Upper lobe of left lung (tissue), 6 donors: ENCODE measurements at regions not wholly inside any gene's neighbourhood (a gene's known extent, or its start where the extent isn't known, plus 50 kb on each side); places are given as distances from the start of the nearest gene placed in this dataset.

Source experiments
- ATAC-seq, 2 donors: fragments of 200-7000 bp; cut with Tn5 transposase; one replicate each; pipeline ENCODE4 v1.9.1; 2022; ENCODE audit warnings: mild to moderate bottlenecking in 2 of 2, moderate library complexity in 2 of 2; ENCODE audit not compliant: low FRiP score in 2 of 2
- DNase-seq, 2 donors: peaks; one replicate each; pipeline ENCODE4 v3.0.0-alpha.2; 2019 to 2020
- H3K27ac ChIP-seq, 4 donors: fragments of 200-600 bp; sonication (generic); one replicate each; pipeline ENCODE4 v1.5.1; 2016 to 2019
- H3K27me3 ChIP-seq, 4 donors: fragments of 200-600 bp; sonication (generic); one replicate each; pipeline ENCODE4 v1.5.1; 2017 to 2019
- H3K36me3 ChIP-seq, 4 donors: fragments of 200-600 bp; sonication (generic); one replicate each; pipeline ENCODE4 v1.5.1; 2016 to 2019
- H3K4me1 ChIP-seq, 4 donors: fragments of 200-600 bp; sonication (generic); one replicate each; pipeline ENCODE4 v1.5.1; 2018 to 2019
- H3K4me3 ChIP-seq, 4 donors: fragments of 200-600 bp; sonication (generic); one replicate each; pipeline ENCODE4 v1.5.1; 2017 to 2019; ENCODE audit warnings: mild to moderate bottlenecking in 2 of 4, moderate library complexity in 1 of 4
- H3K9me3 ChIP-seq, 4 donors: fragments of 200-600 bp; sonication (generic); one replicate each; pipeline ENCODE4 v1.5.1; 2018 to 2019
- CTCF ChIP-seq, 6 experiments: fragments of 450-650 bp in 4 of 6; fragments of 200-600 bp in 2 of 6; sonication (generic) in 2 of 6; IDR thresholded peaks; one replicate each; pipeline ENCODE4 v1.5.1; 2016 to 2019; ENCODE audit warnings: antibody characterized with exemption in 6 of 6
- EP300 ChIP-seq, 4 donors: sonication (generic); formaldehyde crosslinking; IDR thresholded peaks; one replicate each; pipeline ENCODE4 v1.5.1; 2017; ENCODE audit warnings: antibody characterized with exemption in 4 of 4, control low read depth in 2 of 4
- POLR2A ChIP-seq, 4 donors: fragments of 450-650 bp; IDR thresholded peaks; one replicate each; pipeline ENCODE4 v1.5.1; 2016 to 2017; ENCODE audit warnings: antibody characterized with exemption in 4 of 4, mild to moderate bottlenecking in 2 of 4
- POLR2AphosphoS5 ChIP-seq, 2 donors: sonication (generic); formaldehyde crosslinking; IDR thresholded peaks; one replicate each; pipeline ENCODE4 v1.5.1; 2017; ENCODE audit warnings: antibody characterized with exemption in 2 of 2
- WGBS, 2 donors: methylation state at CpG; one replicate each; pipeline ENCODE4 v1.1.5; 2017 to 2018; 5-methylcytosine and 5-hydroxymethylcytosine counted together
- donor health status: DM: no; HTN: no; CAD: no; lungs with moderate emphysema.
- donor health status: DM: no; HTN: yes; CAD: no; lungs with severe emphysema.

- H3K36me3 ChIP-seq, result no peaks in the 10 kb centered on the region
- no peak overlapping the region for H3K27ac ChIP-seq
- WGBS, 2 donors, result 78 to 100% methylated on average over 2 to 4 of the region's 4 CpGs
- H3K4me1 ChIP-seq, result no peaks in the 10 kb centered on the region
- DNase-seq, result no peak
- no peak overlapping the region for H3K4me3 ChIP-seq
- TF ChIP-seq CTCF (IDR thresholded peaks at IDR 0.05), result no peak
- TF ChIP-seq EP300 (IDR thresholded peaks at IDR 0.05), result no peak
- TF ChIP-seq POLR2AphosphoS5 (IDR thresholded peaks at IDR 0.05), result no peak
- no peak for TF ChIP-seq POLR2A (IDR thresholded peaks at IDR 0.05)
- no peaks in the 10 kb centered on the region for H3K9me3 ChIP-seq
- H3K27me3 ChIP-seq, result no peaks in the 10 kb centered on the region
- ATAC-seq, result no peak
These were observed 107.1 kb downstream of the TEX36 start for GRCh38 chr10:125575843-125576242.

GRCh38 chr10:125568156-125568555 is 114.8 kb downstream of the TEX36 start:
- no peaks in the 10 kb centered on the region for H3K9me3 ChIP-seq
- no peak for TF ChIP-seq EP300 (IDR thresholded peaks at IDR 0.05)
- no peak for TF ChIP-seq POLR2A (IDR thresholded peaks at IDR 0.05)
- TF ChIP-seq CTCF (IDR thresholded peaks at IDR 0.05), result no peak
- TF ChIP-seq POLR2AphosphoS5 (IDR thresholded peaks at IDR 0.05), result no peak
- no peaks in the 10 kb centered on the region for H3K36me3 ChIP-seq
- WGBS, 2 donors, result 97 to 100% methylated on average over 2 to 4 of the region's 4 CpGs
- no peak overlapping the region for H3K27ac ChIP-seq
- ATAC-seq (no peak), DNase-seq (no peak)
- no peaks in the 10 kb centered on the region for H3K27me3 ChIP-seq
- no peak overlapping the region for H3K4me3 ChIP-seq
- no peaks in the 10 kb centered on the region for H3K4me1 ChIP-seq

GRCh38 chr10:125567529-125567928 is 115.4 kb downstream of the TEX36 start:
- H3K9me3 ChIP-seq, result no peaks in the 10 kb centered on the region
- no peaks in the 10 kb centered on the region for H3K4me1 ChIP-seq
- H3K27me3 ChIP-seq, result no peaks in the 10 kb centered on the region
- no peak overlapping the region for H3K27ac ChIP-seq
- WGBS, 2 donors, result 62 to 87% methylated on average over 6 of the region's 6 CpGs
- no peak for ATAC-seq
- TF ChIP-seq POLR2A (IDR thresholded peaks at IDR 0.05) (no peak), POLR2AphosphoS5 (IDR thresholded peaks at IDR 0.05) (no peak), CTCF (IDR thresholded peaks at IDR 0.05) (no peak), EP300 (IDR thresholded peaks at IDR 0.05) (no peak)
- no peaks in the 10 kb centered on the region for H3K36me3 ChIP-seq
- DNase-seq, result no peak
- H3K4me3 ChIP-seq, result no peak overlapping the region

- TF ChIP-seq CTCF (IDR thresholded peaks at IDR 0.05) (no peak), POLR2AphosphoS5 (IDR thresholded peaks at IDR 0.05) (no peak), POLR2A (IDR thresholded peaks at IDR 0.05) (no peak), EP300 (IDR thresholded peaks at IDR 0.05) (no peak)
- DNase-seq (no peak), ATAC-seq (no peak)
- Histone ChIP-seq H3K27me3 (no peaks in the 10 kb centered on the region), H3K4me1 (no peaks in the 10 kb centered on the region), H3K9me3 (no peaks in the 10 kb centered on the region), H3K4me3 (no peak overlapping the region), H3K27ac (no peak overlapping the region), H3K36me3 (no peaks in the 10 kb centered on the region)
- WGBS, 2 donors, result 76 to 77% methylated on average over 6 of the region's 6 CpGs
These were observed 117.9 kb downstream of the TEX36 start for GRCh38 chr10:125565046-125565445.

- Histone ChIP-seq H3K36me3 (no peaks in the 10 kb centered on the region), H3K4me1 (no peaks in the 10 kb centered on the region), H3K9me3 (no peaks in the 10 kb centered on the region), H3K27me3 (no peaks in the 10 kb centered on the region), H3K4me3 (no peak overlapping the region), H3K27ac (no peak overlapping the region)
- TF ChIP-seq POLR2A (IDR thresholded peaks at IDR 0.05) (no peak), CTCF (IDR thresholded peaks at IDR 0.05) (no peak), POLR2AphosphoS5 (IDR thresholded peaks at IDR 0.05) (no peak), EP300 (IDR thresholded peaks at IDR 0.05) (no peak)
- ATAC-seq, result no peak
- no peak for DNase-seq
- WGBS, 2 donors, result 72 to 74% methylated on average over 2 to 3 of the region's 3 CpGs
These were observed 118.4 kb downstream of the TEX36 start for GRCh38 chr10:125564570-125564969.
